ENCODE measurements at regions not wholly inside any gene's neighbourhood (a gene's known extent, or its start where the extent isn't known, plus 50 kb on each side); places are given as distances from the start of the nearest gene placed in this dataset.
A peak's percentile ranks its signal among the peaks of the same experiment; 100 is the strongest.
"Not testable (repeated sequence)": the region's sequence is repeated elsewhere in the genome, so short reads cannot be mapped to it uniquely, and the experiment has no call there.

GRCh38 chr4:52157071-52157470 lies 106.0 kb downstream of the SPATA18 start:
- not testable (repeated sequence) for DNase-seq

GRCh38 chr4:52157641-52158316 lies 106.7 kb downstream of the SPATA18 start:
- DNase-seq: peak; percentile 14

GRCh38 chr4:52160859-52161258 lies 109.8 kb downstream of the SPATA18 start:
- DNase-seq: no peak

GRCh38 chr4:52164116-52164515 lies 113.0 kb downstream of the SPATA18 start:
- no peak for DNase-seq

- no peak for DNase-seq
Measured at GRCh38 chr4:52172166-52172565, 121.1 kb downstream of the SPATA18 start.

GRCh38 chr4:52173470-52174045 lies 122.5 kb downstream of the SPATA18 start:
- peak; percentile 38 for DNase-seq

GRCh38 chr4:52187603-52188002 lies 136.5 kb downstream of the SPATA18 start:
- no peak for DNase-seq

GRCh38 chr4:52192001-52192400 lies 140.9 kb downstream of the SPATA18 start:
- DNase-seq: no peak

GRCh38 chr4:52192721-52193135 lies 141.6 kb downstream of the SPATA18 start:
- DNase-seq: peak; percentile 32

- DNase-seq: no peak
Measured at GRCh38 chr4:52195869-52196268, 144.8 kb downstream of the SPATA18 start.

GRCh38 chr4:52196606-52197130 lies 145.6 kb downstream of the SPATA18 start:
- DNase-seq: no peak

- peak; percentile 15 for DNase-seq
Measured at GRCh38 chr4:52197306-52197705, 146.2 kb downstream of the SPATA18 start.

- DNase-seq: no peak
Measured at GRCh38 chr4:52198294-52198693, 147.2 kb downstream of the SPATA18 start.

GRCh38 chr4:52199574-52200338 lies 148.7 kb downstream of the SPATA18 start:
- peak; percentile 67 for DNase-seq

GRCh38 chr4:52200339-52200725 lies 149.2 kb downstream of the SPATA18 start:
- no peak for DNase-seq

GRCh38 chr4:52201715-52202114 lies 150.6 kb downstream of the SPATA18 start:
- peak; percentile 48 for DNase-seq

- no peak for DNase-seq
Measured at GRCh38 chr4:52202251-52202779, 151.2 kb downstream of the SPATA18 start.

GRCh38 chr4:52202931-52203330 lies 151.8 kb downstream of the SPATA18 start:
- DNase-seq: peak; percentile 40

GRCh38 chr4:52203351-52203750 lies 152.2 kb downstream of the SPATA18 start:
- no peak for DNase-seq

GRCh38 chr4:52204921-52205320 lies 153.8 kb downstream of the SPATA18 start:
- no peak for DNase-seq

GRCh38 chr4:52207146-52207545 lies 156.0 kb downstream of the SPATA18 start:
- not testable (repeated sequence) for DNase-seq

GRCh38 chr4:52212702-52213101 lies 161.6 kb downstream of the SPATA18 start:
- DNase-seq: no peak

GRCh38 chr4:52231526-52231925 lies 180.4 kb downstream of the SPATA18 start:
- no peak for DNase-seq
